ENCODE measurements at regions not wholly inside any gene's neighbourhood (a gene's known extent, or its start where the extent isn't known, plus 50 kb on each side); places are given as distances from the start of the nearest gene placed in this dataset.
A peak's percentile ranks its signal among the peaks of the same experiment; 100 is the strongest.

GRCh38 chr1:219381396-219381795, 207.7 kb downstream of the LYPLAL1 start:
- DNase-seq = peak; percentile 22
- Histone ChIP-seq H3K79me2 (ENCODE audit: low read length) (no peaks in the 10 kb centered on the region), H3K36me3 (ENCODE audit: low read depth, low read length) (no peaks in the 10 kb centered on the region), H3K9me2 (replicated peaks; ENCODE audit: low read length) (no peaks in the 10 kb centered on the region), H2AFZ (ENCODE audit: low read length) (no peak overlapping the region), H4K20me1 (ENCODE audit: low read length) (no peaks in the 10 kb centered on the region), H3K9me3 (ENCODE audit: low read length) (no peaks in the 10 kb centered on the region), H3K4me3 (ENCODE audit: low read length) (no peak overlapping the region), H3K4me1 (ENCODE audit: insufficient read depth, low read length) (peaks cover 4% of the 10 kb centered on the region; the same call in 1 of the 2 replicates), H3K27ac (ENCODE audit: low read length) (no peak overlapping the region), H3F3A (ENCODE audit: low read length, unreplicated experiment) (no peaks in the 10 kb centered on the region), H3K4me2 (ENCODE audit: low read length) (no peak overlapping the region), H3K9ac (ENCODE audit: low read length) (no peak overlapping the region), H3K27me3 (ENCODE audit: low read length) (no peaks in the 10 kb centered on the region)
- no peak for ATAC-seq
- BruUV-seq (replicated peaks) = no TSS peak
- ChIA-PET CTCF (no interaction called here), POLR2A (ENCODE audit: unreplicated experiment) (interaction anchor here (0.6 kb wide), 1 partner anchor 42 kb away, joined by 3 read pairs; no protein-coding TSS in a partner anchor)
- TF ChIP-seq EZH2 (IDR thresholded peaks at IDR 0.05; ENCODE audit: low read length, unreplicated experiment) (no peak), EZH2phosphoT487 (IDR thresholded peaks at IDR 0.05; ENCODE audit: borderline replicate concordance, low read length) (no peak)
- TF ChIP-seq, protein P1, sequence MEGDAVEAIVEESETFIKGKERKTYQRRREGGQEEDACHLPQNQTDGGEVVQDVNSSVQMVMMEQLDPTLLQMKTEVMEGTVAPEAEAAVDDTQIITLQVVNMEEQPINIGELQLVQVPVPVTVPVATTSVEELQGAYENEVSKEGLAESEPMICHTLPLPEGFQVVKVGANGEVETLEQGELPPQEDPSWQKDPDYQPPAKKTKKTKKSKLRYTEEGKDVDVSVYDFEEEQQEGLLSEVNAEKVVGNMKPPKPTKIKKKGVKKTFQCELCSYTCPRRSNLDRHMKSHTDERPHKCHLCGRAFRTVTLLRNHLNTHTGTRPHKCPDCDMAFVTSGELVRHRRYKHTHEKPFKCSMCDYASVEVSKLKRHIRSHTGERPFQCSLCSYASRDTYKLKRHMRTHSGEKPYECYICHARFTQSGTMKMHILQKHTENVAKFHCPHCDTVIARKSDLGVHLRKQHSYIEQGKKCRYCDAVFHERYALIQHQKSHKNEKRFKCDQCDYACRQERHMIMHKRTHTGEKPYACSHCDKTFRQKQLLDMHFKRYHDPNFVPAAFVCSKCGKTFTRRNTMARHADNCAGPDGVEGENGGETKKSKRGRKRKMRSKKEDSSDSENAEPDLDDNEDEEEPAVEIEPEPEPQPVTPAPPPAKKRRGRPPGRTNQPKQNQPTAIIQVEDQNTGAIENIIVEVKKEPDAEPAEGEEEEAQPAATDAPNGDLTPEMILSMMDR (conservative IDR thresholded peaks at IDR 0.05; ENCODE audit: low read depth, low read length) = no peak
- intact Hi-C loops (cut with micrococcal nuclease) = no loop called here

- POLR2A ChIA-PET (ENCODE audit: unreplicated experiment) = no interaction called here
- intact Hi-C loops (cut with micrococcal nuclease) = no loop called here
- H4K20me1 ChIP-seq (ENCODE audit: low read length) = no peaks in the 10 kb centered on the region
- H2AFZ ChIP-seq (ENCODE audit: low read length) = no peak overlapping the region
- no peak for DNase-seq
- no peaks in the 10 kb centered on the region for H3K36me3 ChIP-seq (ENCODE audit: low read depth, low read length)
- H3K9me2 ChIP-seq (replicated peaks; ENCODE audit: low read length) = no peaks in the 10 kb centered on the region
- no peaks in the 10 kb centered on the region for H3F3A ChIP-seq (ENCODE audit: low read length, unreplicated experiment)
- no peaks in the 10 kb centered on the region for H3K27me3 ChIP-seq (ENCODE audit: low read length)
- no peaks in the 10 kb centered on the region for H3K79me2 ChIP-seq (ENCODE audit: low read length)
- BruUV-seq (replicated peaks) = no TSS peak
- H3K4me2 ChIP-seq (ENCODE audit: low read length) = no peak overlapping the region
- TF ChIP-seq, protein P1 (conservative IDR thresholded peaks at IDR 0.05; ENCODE audit: low read depth, low read length) = no peak
- TF ChIP-seq EZH2phosphoT487 (IDR thresholded peaks at IDR 0.05; ENCODE audit: borderline replicate concordance, low read length) (no peak), EZH2 (IDR thresholded peaks at IDR 0.05; ENCODE audit: low read length, unreplicated experiment) (no peak)
- CTCF ChIA-PET = no interaction called here
- H3K9me3 ChIP-seq (ENCODE audit: low read length) = no peaks in the 10 kb centered on the region
- no peak overlapping the region for H3K4me3 ChIP-seq (ENCODE audit: low read length)
- no peaks in the 10 kb centered on the region for H3K4me1 ChIP-seq (ENCODE audit: insufficient read depth, low read length)
- no peak overlapping the region for H3K9ac ChIP-seq (ENCODE audit: low read length)
- H3K27ac ChIP-seq (ENCODE audit: low read length) = no peak overlapping the region
- no peak for ATAC-seq
Measured at GRCh38 chr1:219380463-219380862, 206.8 kb downstream of the LYPLAL1 start.

GRCh38 chr1:219379691-219380090, 206.0 kb downstream of the LYPLAL1 start:
- ATAC-seq (no peak), DNase-seq (no peak)
- H2AFZ ChIP-seq (ENCODE audit: low read length) = no peak overlapping the region
- POLR2A ChIA-PET (ENCODE audit: unreplicated experiment) = interaction anchor here (0.6 kb wide), 1 partner anchor 164 kb away, joined by 5 read pairs; no protein-coding TSS in a partner anchor
- intact Hi-C loops (cut with micrococcal nuclease) = no loop called here
- no peaks in the 10 kb centered on the region for H3K9me3 ChIP-seq (ENCODE audit: low read length)
- H3K27me3 ChIP-seq (ENCODE audit: low read length) = no peaks in the 10 kb centered on the region
- no peaks in the 10 kb centered on the region for H3K36me3 ChIP-seq (ENCODE audit: low read depth, low read length)
- H3K27ac ChIP-seq (ENCODE audit: low read length) = no peak overlapping the region
- BruUV-seq (replicated peaks) = no TSS peak
- H3K79me2 ChIP-seq (ENCODE audit: low read length) = no peaks in the 10 kb centered on the region
- no peak for TF ChIP-seq EZH2 (IDR thresholded peaks at IDR 0.05; ENCODE audit: low read length, unreplicated experiment)
- no peak for TF ChIP-seq EZH2phosphoT487 (IDR thresholded peaks at IDR 0.05; ENCODE audit: borderline replicate concordance, low read length)
- TF ChIP-seq, protein P1 (conservative IDR thresholded peaks at IDR 0.05; ENCODE audit: low read depth, low read length) = no peak
- CTCF ChIA-PET = no interaction called here
- no peak overlapping the region for H3K4me3 ChIP-seq (ENCODE audit: low read length)
- H3K4me2 ChIP-seq (ENCODE audit: low read length) = no peak overlapping the region
- H3K4me1 ChIP-seq (ENCODE audit: insufficient read depth, low read length) = no peaks in the 10 kb centered on the region
- H3K9ac ChIP-seq (ENCODE audit: low read length) = no peak overlapping the region
- no peaks in the 10 kb centered on the region for H3F3A ChIP-seq (ENCODE audit: low read length, unreplicated experiment)
- H3K9me2 ChIP-seq (replicated peaks; ENCODE audit: low read length) = no peaks in the 10 kb centered on the region
- H4K20me1 ChIP-seq (ENCODE audit: low read length) = no peaks in the 10 kb centered on the region

Measured in PC-3 (cell line).